NB4 (cell line): ENCODE measurements at regions not wholly inside any gene's neighbourhood (a gene's known extent, or its start where the extent isn't known, plus 50 kb on each side); places are given as distances from the start of the nearest gene placed in this dataset.

Experiments used
- CTCF ChIP-seq: IDR thresholded peaks from one replicate; pipeline ENCODE4 v1.5.1; 2012; ENCODE audit warnings: low read depth, low read length
- MAX ChIP-seq: IDR thresholded peaks from 2 replicates; pipeline ENCODE4 v1.6.1; 2011; ENCODE audit warnings: low read depth, low read length
- MYC ChIP-seq: IDR thresholded peaks from 2 replicates; pipeline ENCODE4 v1.6.1; 2011; ENCODE audit warnings: low read depth, low read length
- POLR2A ChIP-seq: IDR thresholded peaks from 2 replicates; pipeline ENCODE4 v1.6.1; 2011; ENCODE audit warnings: mild to moderate bottlenecking; ENCODE audit not compliant: insufficient read length; ENCODE audit errors: extremely low read depth

- no peak for TF ChIP-seq CTCF
- no peak for TF ChIP-seq POLR2A
- no peak for TF ChIP-seq MYC
- TF ChIP-seq MAX, result no peak
These were observed 145.4 kb downstream of the SOX9 start for GRCh38 chr17:72266112-72266775.
